Stimulated activated CD4-positive, alpha-beta T cell treated with anti-CD3 and anti-CD28 coated beads, Interleukin-15, amount 100 ng/mL, for 24 hours (primary cell): ENCODE measurements at regions not wholly inside any gene's neighbourhood (a gene's known extent, or its start where the extent isn't known, plus 50 kb on each side); places are given as distances from the start of the nearest gene placed in this dataset.
"Not testable (repeated sequence)": the region's sequence is repeated elsewhere in the genome, so short reads cannot be mapped to it uniquely, and the experiment has no call there.

Experiments used
- DNase-seq: peaks from one replicate; pipeline ENCODE4 v3.0.0-alpha.2; 2020

- not testable (repeated sequence) for DNase-seq
Measured at GRCh38 chr12:9304540-9304939, 96.3 kb upstream of the PZP start.

GRCh38 chr12:9295872-9296271 is 87.7 kb upstream of the PZP start:
- DNase-seq = not testable (repeated sequence)

- not testable (repeated sequence) for DNase-seq
Measured at GRCh38 chr12:9294072-9294620, 86.0 kb upstream of the PZP start.

DNA sequence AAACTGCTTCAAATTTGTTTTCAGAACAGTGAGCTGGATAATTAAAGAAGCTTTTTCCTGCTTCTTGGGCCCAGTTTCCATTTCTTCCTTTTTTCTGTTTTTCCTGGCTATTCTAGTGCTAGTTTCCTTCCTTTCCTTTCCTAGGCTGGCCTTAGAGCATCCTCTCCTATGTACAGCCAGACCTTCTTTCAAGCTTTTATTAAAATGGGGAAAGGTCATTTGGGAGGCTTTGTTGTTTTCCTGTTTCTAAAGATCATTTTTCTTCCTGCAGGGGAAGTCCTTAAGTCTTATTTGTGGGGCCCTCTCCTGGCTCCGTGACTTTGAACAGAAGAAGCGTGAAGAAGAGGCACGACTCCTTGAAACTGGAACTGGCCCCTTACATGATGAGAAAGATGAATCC is 85.2 kb upstream of the PZP start:
- DNase-seq = not testable (repeated sequence)

DNA sequence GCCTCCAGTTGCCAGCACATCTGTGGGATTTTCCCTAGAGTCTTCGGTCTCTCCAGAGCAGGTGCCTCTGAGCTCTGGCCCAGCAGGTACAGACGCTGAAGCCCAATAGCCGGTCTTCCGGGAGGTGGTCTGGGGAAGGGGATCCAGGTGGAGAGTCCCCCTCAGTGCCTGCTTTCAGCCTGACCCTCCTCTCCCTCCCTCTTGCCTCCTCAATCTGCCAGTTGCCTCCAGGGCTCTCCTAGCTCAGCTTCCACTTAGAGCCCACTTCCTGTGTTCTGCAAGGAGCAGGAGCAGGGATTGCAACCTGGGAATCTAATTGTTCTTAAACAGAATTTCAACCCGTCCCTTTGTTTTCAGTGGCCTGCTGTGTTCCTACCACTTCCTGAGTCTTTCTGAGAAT is 81.8 kb upstream of the PZP start:
- not testable (repeated sequence) for DNase-seq

DNA sequence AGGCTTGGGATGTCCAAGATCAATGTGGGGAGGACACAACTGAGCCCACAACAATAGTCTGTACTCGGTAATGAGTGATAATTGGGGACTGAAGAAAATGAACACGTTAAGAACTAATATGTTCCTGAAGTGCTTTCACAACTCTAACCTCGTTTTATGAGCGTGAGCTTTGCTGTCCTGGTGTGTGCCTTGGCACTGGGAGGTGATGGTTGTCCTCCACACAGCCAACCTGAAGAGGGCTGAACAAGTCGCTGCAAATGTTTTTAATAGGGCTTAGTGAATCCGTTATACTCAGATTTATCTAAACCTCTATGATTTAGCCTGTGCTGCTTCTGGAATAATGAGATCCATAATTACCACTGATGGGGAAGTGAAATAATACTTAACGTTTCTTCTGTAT is 76.5 kb upstream of the PZP start:
- not testable (repeated sequence) for DNase-seq

DNA sequence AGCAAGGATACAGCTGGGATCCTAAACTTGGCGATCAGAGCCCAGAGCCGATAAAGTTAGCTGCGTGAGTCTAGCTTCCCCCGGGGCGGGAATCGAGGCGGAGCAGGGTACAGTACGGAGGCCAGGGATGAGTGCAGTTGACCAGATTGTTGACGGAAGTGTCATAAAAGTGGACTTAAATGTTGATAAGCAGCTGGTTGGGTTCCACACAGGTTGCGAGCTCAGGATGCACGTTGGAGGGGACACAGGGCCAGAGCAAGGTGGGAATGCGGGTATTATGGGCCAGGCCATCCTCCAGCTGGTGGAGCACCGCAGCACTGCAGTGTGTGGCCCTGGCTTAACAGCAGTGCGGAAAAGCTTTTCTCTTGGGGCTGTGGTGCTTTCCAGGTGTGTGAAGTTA is 76.0 kb upstream of the PZP start:
- DNase-seq = peak; percentile 14

- peak; percentile 81 for DNase-seq
Measured at GRCh38 chr12:9283346-9284095, 75.3 kb upstream of the PZP start.

DNA sequence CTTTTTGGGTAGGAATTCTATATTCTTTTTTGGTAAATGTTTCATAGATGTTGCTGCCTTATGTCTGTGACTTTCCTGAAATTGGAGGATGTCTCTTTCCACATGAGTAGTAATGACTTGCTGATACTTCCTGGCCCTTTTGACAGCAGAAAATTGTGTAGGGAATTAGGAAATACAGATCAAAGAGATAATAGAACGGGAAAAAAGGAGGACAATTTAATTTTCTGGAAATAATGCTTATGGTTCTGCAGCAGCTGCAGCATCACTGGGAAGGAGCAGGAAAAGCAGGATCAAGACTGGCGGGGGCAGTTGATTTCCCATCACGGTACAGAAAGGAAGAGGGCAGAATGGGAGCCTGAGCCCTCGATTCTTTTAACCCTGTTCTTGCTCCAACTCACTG is 68.8 kb upstream of the PZP start:
- DNase-seq = no peak

GRCh38 chr12:9273276-9273675 is 65.1 kb upstream of the PZP start:
- no peak for DNase-seq

DNA sequence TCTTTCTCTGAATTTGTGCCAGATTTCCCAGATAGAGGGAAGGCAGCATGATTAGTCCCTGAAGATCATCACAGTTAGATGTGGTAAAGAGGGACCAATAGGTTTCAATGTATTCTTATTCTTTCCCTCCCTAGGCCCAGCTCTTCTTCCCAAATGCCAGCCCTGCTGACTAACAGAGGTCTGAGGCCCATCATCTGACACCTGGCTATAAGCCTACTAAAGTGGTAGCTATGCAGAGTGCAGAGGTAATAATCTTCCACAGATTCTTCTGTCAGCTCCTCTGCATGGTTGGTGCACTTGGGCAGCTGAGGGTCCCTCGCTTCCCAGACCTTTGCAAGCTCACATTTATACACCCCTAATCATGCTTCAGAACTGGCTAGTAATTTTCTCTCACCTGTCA is 63.7 kb upstream of the PZP start:
- DNase-seq = no peak

DNA sequence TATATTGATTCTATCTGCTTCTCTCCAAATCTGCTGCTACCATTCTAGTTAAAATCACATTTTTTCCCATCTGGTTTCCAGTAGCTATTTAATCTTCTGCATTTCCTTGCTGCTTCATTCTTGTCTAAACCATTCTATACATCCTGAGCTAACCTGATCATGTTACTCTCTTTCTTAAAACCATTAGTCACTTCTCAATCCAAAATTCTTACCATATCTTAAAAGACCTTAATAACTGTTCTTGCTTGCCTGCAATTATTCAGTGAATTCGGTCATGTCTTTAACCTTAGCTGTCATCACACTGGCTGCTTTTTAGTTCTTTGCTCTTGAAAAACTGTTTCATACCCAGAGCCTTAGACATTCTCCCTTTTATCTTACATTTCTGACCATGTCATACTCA is 56.4 kb upstream of the PZP start:
- no peak for DNase-seq

GRCh38 chr12:9260931-9261330 is 52.7 kb upstream of the PZP start:
- DNase-seq = no peak

DNA sequence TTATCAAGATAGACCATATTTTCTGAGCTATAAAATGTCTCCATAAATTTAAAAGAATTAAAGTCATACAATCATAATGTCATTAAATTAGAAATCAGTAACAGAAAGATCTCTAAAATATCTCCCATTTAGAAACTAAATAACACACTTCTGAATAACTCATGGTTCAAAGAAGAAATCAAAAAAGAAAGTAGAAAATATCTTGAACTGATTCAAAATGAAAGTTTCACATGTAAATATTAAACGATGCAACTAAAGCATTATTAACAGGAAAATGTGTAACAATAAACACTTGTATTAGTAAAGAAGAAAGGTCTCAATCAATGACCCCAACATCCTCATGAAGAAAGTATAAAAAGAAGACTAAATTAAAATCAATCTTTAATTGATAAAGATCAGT is 50.5 kb upstream of the PZP start:
- no peak for DNase-seq
